Pancreas (tissue), 10 donors: ENCODE measurements at regions not wholly inside any gene's neighbourhood (a gene's known extent, or its start where the extent isn't known, plus 50 kb on each side); places are given as distances from the start of the nearest gene placed in this dataset.

ENCODE experiments used
- ATAC-seq, 4 donors: fragments of 200-7000 bp; cut with Tn5 transposase; one replicate each; pipeline versions ENCODE4 v1.8.0 to v1.9.1; 2020; ENCODE audit warnings: mild to moderate bottlenecking in 4 of 4, moderate library complexity in 4 of 4
- DNase-seq, 6 donors: peaks; one replicate each; pipeline ENCODE4 v3.0.0-alpha.2; 2020
- FAIRE-seq: peaks from 2 replicates; lab custom pipeline; 2012; peaks lifted over from hg19 to GRCh38; lab: Jason Lieb, UNC
- H3K27ac ChIP-seq, 4 donors: fragments of 200-600 bp; sonication (generic); 1 replicate in 3 of 4; 2 replicates in 1 of 4; pipeline versions ENCODE4 v1.5.0 to v1.8.0; 2020
- H3K27me3 ChIP-seq, 4 donors: fragments of 200-600 bp; one replicate each; pipeline ENCODE4 v1.8.0; 2021
- H3K36me3 ChIP-seq, 3 donors: fragments of 200-600 bp; sonication (generic) in 1 of 3; one replicate each; pipeline versions ENCODE4 v1.5.0 to v1.8.0; 2020 to 2021
- H3K4me1 ChIP-seq, 3 donors: fragments of 200-600 bp; one replicate each; pipeline ENCODE4 v1.8.0; 2021
- H3K4me3 ChIP-seq, 4 donors: fragments of 200-600 bp; sonication (generic) in 2 of 4; one replicate each; pipeline versions ENCODE4 v1.5.0 to v1.8.0; 2020 to 2021
- H3K9me3 ChIP-seq, 4 donors: fragments of 200-600 bp; one replicate each; pipeline ENCODE4 v1.8.0; 2021
- WGBS, 2 donors: extraction: QIAGEN DNeasy Blood & Tissue Kit; methylation state at CpG; one replicate each; pipeline ENCODE4 v1.1.7; 2013; 5-methylcytosine and 5-hydroxymethylcytosine counted together
- intact Hi-C, 3 donors: fragments of 100-400 bp; cut with DNase I; formaldehyde crosslinking; loops; one replicate each; pipeline versions ENCODE4 v1.11.1 to v1.14.2; 2022
- TF ChIP-seq, protein P1 (sequence below), 4 donors: fragments of 200-600 bp; sonication (generic) in 3 of 4; IDR thresholded peaks; one replicate each; pipeline versions ENCODE4 v1.5.0 to v1.8.0; 2021; ENCODE audit warnings: antibody characterized with exemption in 4 of 4
- donor health status: healthy with polysubstance abuse.
- donor health status: DM: no; HTN: no; CAD: no; lungs with moderate emphysema.
- donor health status: DM: no; HTN: no; CAD: no.
- donor health status: control.
- donor health status: control.
- donor health status: Bipolar disorder and iron deficiency.
- donor health status: DM: yes; HTN: yes; CAD: no.
- donor health status: DM: no; HTN: no; CAD: no.
- donor health status: DM: no; HTN: no; CAD: no.
- donor health status: DM: yes; HTN: yes; CAD: no.

DNA sequence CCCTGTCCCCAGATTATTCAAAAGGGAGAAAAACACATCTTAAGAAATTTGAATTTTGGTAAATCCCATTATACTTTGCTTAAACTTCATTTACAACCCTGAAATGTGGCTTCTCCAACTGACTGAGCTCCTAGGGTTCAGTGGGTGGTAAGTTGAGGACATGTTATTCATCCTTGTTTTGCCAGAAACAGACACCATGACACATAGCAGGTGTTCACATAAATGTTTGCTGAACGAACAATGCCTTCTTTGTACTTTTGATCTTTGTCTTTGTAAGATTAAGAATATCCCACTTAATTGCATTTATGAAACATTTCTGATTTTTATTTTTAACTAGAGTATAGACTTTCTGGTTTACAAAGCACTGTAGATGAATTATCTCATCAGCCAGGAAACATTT lies 209.7 kb downstream of the GPAM start:
- Histone ChIP-seq H3K36me3 (no peaks in the 10 kb centered on the region), H3K27ac (no peak overlapping the region), H3K4me1 (no peaks in the 10 kb centered on the region), H3K27me3 (no peaks in the 10 kb centered on the region), H3K9me3 (no peaks in the 10 kb centered on the region), H3K4me3 (no peak overlapping the region)
- DNase-seq (no peak), FAIRE-seq (no peak), ATAC-seq (no peak)
- WGBS, 2 donors: 58 to 67% methylated on average over 1 of the region's 1 CpG
- intact Hi-C loops: no loop called here
- TF ChIP-seq, protein P1, sequence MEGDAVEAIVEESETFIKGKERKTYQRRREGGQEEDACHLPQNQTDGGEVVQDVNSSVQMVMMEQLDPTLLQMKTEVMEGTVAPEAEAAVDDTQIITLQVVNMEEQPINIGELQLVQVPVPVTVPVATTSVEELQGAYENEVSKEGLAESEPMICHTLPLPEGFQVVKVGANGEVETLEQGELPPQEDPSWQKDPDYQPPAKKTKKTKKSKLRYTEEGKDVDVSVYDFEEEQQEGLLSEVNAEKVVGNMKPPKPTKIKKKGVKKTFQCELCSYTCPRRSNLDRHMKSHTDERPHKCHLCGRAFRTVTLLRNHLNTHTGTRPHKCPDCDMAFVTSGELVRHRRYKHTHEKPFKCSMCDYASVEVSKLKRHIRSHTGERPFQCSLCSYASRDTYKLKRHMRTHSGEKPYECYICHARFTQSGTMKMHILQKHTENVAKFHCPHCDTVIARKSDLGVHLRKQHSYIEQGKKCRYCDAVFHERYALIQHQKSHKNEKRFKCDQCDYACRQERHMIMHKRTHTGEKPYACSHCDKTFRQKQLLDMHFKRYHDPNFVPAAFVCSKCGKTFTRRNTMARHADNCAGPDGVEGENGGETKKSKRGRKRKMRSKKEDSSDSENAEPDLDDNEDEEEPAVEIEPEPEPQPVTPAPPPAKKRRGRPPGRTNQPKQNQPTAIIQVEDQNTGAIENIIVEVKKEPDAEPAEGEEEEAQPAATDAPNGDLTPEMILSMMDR (IDR thresholded peaks at IDR 0.05): no peak

DNA sequence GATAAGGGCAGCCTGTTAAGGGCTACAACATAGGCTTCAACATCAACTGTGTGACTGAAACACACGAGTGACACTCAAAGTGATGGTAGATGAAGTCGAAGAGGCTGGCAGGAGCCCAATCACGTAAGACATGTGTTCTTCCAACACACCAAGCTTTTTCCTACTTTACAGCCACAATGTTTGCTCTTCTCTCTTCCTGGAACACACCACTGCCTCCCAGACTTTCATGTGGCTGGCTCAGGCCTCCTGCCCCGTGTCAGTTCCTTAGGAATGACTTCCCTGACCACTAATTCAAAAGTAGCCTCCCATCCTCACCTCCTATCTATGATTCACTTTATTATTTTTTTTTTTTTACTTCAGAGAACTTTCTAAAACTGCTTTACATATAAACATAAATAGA lies 209.2 kb downstream of the GPAM start:
- FAIRE-seq: no peak
- Histone ChIP-seq H3K36me3 (no peaks in the 10 kb centered on the region), H3K4me3 (no peak overlapping the region), H3K9me3 (no peaks in the 10 kb centered on the region), H3K27me3 (no peaks in the 10 kb centered on the region), H3K4me1 (no peaks in the 10 kb centered on the region), H3K27ac (no peak overlapping the region)
- no peak for DNase-seq
- intact Hi-C loops: no loop called here
- 56 to 58% methylated on average over 4 of the region's 4 CpGs for WGBS, 2 donors
- TF ChIP-seq, protein P1 (IDR thresholded peaks at IDR 0.05): no peak
- ATAC-seq: peak in 1 of 4 donors; percentile 35

GRCh38 chr10:111976557-111976956 lies 207.0 kb downstream of the GPAM start:
- no peak for FAIRE-seq

GRCh38 chr10:111984057-111984456 lies 199.5 kb downstream of the GPAM start:
- ATAC-seq (no peak), DNase-seq (no peak), FAIRE-seq (no peak)
- 76 to 81% methylated on average over 6 of the region's 6 CpGs for WGBS, 2 donors
- intact Hi-C loops: no loop called here
- no peaks in the 10 kb centered on the region for H3K4me1 ChIP-seq
- H3K4me3 ChIP-seq: no peak overlapping the region
- H3K27me3 ChIP-seq: no peaks in the 10 kb centered on the region
- TF ChIP-seq, protein P1 (IDR thresholded peaks at IDR 0.05): no peak
- no peaks in the 10 kb centered on the region for H3K9me3 ChIP-seq
- no peak overlapping the region for H3K27ac ChIP-seq
- no peaks in the 10 kb centered on the region for H3K36me3 ChIP-seq

More at GRCh38 chr10:111976557-111976956, 207.0 kb downstream of the GPAM start:
- ATAC-seq: no peak
- H3K4me1 ChIP-seq: no peaks in the 10 kb centered on the region
- 46 to 61% methylated on average over 2 of the region's 2 CpGs for WGBS, 2 donors
- no peak for DNase-seq
- intact Hi-C loops: no loop called here
- H3K9me3 ChIP-seq: no peaks in the 10 kb centered on the region
- H3K27me3 ChIP-seq: no peaks in the 10 kb centered on the region
- no peak overlapping the region for H3K4me3 ChIP-seq
- TF ChIP-seq, protein P1 (IDR thresholded peaks at IDR 0.05): no peak
- no peak overlapping the region for H3K27ac ChIP-seq
- H3K36me3 ChIP-seq: no peaks in the 10 kb centered on the region

DNA sequence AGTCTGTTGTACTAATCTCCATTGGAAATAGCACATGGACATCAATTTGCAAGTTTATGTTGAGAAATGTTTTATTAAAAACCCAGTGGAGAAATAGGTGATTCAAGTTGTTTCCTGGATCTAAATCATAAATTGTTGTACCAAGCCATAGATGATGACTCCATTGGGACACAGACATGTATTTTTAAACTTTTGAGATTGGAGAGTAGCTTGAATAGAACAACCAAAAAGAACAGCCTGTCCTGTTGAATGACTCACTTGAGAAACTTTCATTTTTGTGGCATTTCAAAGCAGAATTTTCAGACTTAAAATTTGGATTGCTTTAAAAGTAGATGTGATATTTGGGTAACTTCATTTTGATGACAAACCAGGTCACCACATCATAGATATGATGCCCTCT lies 197.5 kb downstream of the GPAM start:
- TF ChIP-seq, protein P1 (IDR thresholded peaks at IDR 0.05): no peak
- Histone ChIP-seq H3K27me3 (no peaks in the 10 kb centered on the region), H3K27ac (no peak overlapping the region), H3K4me1 (no peaks in the 10 kb centered on the region), H3K9me3 (no peaks in the 10 kb centered on the region), H3K4me3 (no peak overlapping the region), H3K36me3 (no peaks in the 10 kb centered on the region)
- FAIRE-seq (no peak), ATAC-seq (no peak), DNase-seq (no peak)
- intact Hi-C loops: no loop called here
